ENCODE measurements at regions not wholly inside any gene's neighbourhood (a gene's known extent, or its start where the extent isn't known, plus 50 kb on each side); places are given as distances from the start of the nearest gene placed in this dataset.
"Not testable (repeated sequence)": the region's sequence is repeated elsewhere in the genome, so short reads cannot be mapped to it uniquely, and the experiment has no call there.

GRCh38 chr3:106435899-106436453 is 567.2 kb upstream of the CBLB start:
- no peak for DNase-seq
- Histone ChIP-seq H3K36me3 (no peaks in the 10 kb centered on the region), H3K4me1 (no peaks in the 10 kb centered on the region), H3K27me3 (no peaks in the 10 kb centered on the region), H3K4me3 (replicated peaks in 1 of 3) (no peak overlapping the region), H3K9me3 (no peaks in the 10 kb centered on the region), H3K27ac (no peak overlapping the region)
- TF ChIP-seq POLR2A (IDR thresholded peaks at IDR 0.05) (no peak), CTCF (IDR thresholded peaks at IDR 0.05) (no peak)
- 76 to 88% methylated on average over 1 of the region's 1 CpG for WGBS, 2 donors
- intact Hi-C loops (cut with DNase I) = no loop called here

- intact Hi-C loops (cut with DNase I) = no loop called here
- no peaks in the 10 kb centered on the region for H3K36me3 ChIP-seq
- DNase-seq = no peak
- no peak overlapping the region for H3K27ac ChIP-seq
- H3K27me3 ChIP-seq = no peaks in the 10 kb centered on the region
- no peak overlapping the region for H3K4me3 ChIP-seq (replicated peaks in 1 of 3)
- H3K4me1 ChIP-seq = no peaks in the 10 kb centered on the region
- no peaks in the 10 kb centered on the region for H3K9me3 ChIP-seq
- WGBS, 2 donors = 92 to 96% methylated on average over 1 of the region's 1 CpG
- TF ChIP-seq POLR2A (IDR thresholded peaks at IDR 0.05) = no peak
- TF ChIP-seq CTCF (IDR thresholded peaks at IDR 0.05) = no peak
These were observed 570.1 kb upstream of the CBLB start for GRCh38 chr3:106438887-106439286.

GRCh38 chr3:106440672-106441071 is 571.9 kb upstream of the CBLB start:
- intact Hi-C loops (cut with DNase I) = no loop called here

GRCh38 chr3:106446271-106446670 is 577.5 kb upstream of the CBLB start:
- no peak overlapping the region for H3K27ac ChIP-seq
- WGBS, 2 donors = 68% methylated on average over 4 of the region's 4 CpGs
- no peaks in the 10 kb centered on the region for H3K36me3 ChIP-seq
- H3K4me3 ChIP-seq (replicated peaks in 1 of 3) = no peak overlapping the region
- intact Hi-C loops (cut with DNase I) = no loop called here
- no peaks in the 10 kb centered on the region for H3K4me1 ChIP-seq
- H3K27me3 ChIP-seq = no peaks in the 10 kb centered on the region
- no peak for DNase-seq
- TF ChIP-seq CTCF (IDR thresholded peaks at IDR 0.05) = no peak
- TF ChIP-seq POLR2A (IDR thresholded peaks at IDR 0.05) = no peak
- H3K9me3 ChIP-seq = no peaks in the 10 kb centered on the region

More at GRCh38 chr3:106440672-106441071, 571.9 kb upstream of the CBLB start:
- TF ChIP-seq POLR2A (IDR thresholded peaks at IDR 0.05) = no peak
- no peak for TF ChIP-seq CTCF (IDR thresholded peaks at IDR 0.05)
- H3K4me1 ChIP-seq = no peaks in the 10 kb centered on the region
- H3K4me3 ChIP-seq (replicated peaks in 1 of 3) = no peak overlapping the region
- H3K27ac ChIP-seq = no peak overlapping the region
- H3K36me3 ChIP-seq = no peaks in the 10 kb centered on the region
- no peaks in the 10 kb centered on the region for H3K9me3 ChIP-seq
- no peaks in the 10 kb centered on the region for H3K27me3 ChIP-seq
- DNase-seq = no peak
- WGBS, 2 donors = 87 to 90% methylated on average over 2 of the region's 2 CpGs

GRCh38 chr3:106447723-106448301 is 579.0 kb upstream of the CBLB start:
- H3K9me3 ChIP-seq = no peaks in the 10 kb centered on the region
- no peak for DNase-seq
- intact Hi-C loops (cut with DNase I) = no loop called here
- no peaks in the 10 kb centered on the region for H3K27me3 ChIP-seq
- no peaks in the 10 kb centered on the region for H3K4me1 ChIP-seq
- no peak overlapping the region for H3K4me3 ChIP-seq (replicated peaks in 1 of 3)
- TF ChIP-seq POLR2A (IDR thresholded peaks at IDR 0.05) = no peak
- TF ChIP-seq CTCF (IDR thresholded peaks at IDR 0.05) = no peak
- no peak overlapping the region for H3K27ac ChIP-seq
- H3K36me3 ChIP-seq = no peaks in the 10 kb centered on the region

- intact Hi-C loops (cut with DNase I); DNase-seq: not testable (repeated sequence)
- WGBS, 2 donors = 91 to 95% methylated on average over 3 of the region's 3 CpGs
These were observed 579.7 kb upstream of the CBLB start for GRCh38 chr3:106448372-106448966.

More at GRCh38 chr3:106448372-106448966, 579.7 kb upstream of the CBLB start:
- H3K9me3 ChIP-seq; H3K27me3 ChIP-seq; H3K27ac ChIP-seq; H3K4me1 ChIP-seq; H3K36me3 ChIP-seq; H3K4me3 ChIP-seq (replicated peaks in 1 of 3): not testable (repeated sequence)
